ENCODE measurements at regions not wholly inside any gene's neighbourhood (a gene's known extent, or its start where the extent isn't known, plus 50 kb on each side); places are given as distances from the start of the nearest gene placed in this dataset.

- TF ChIP-seq CTCF (IDR thresholded peaks at IDR 0.05) (no peak), POLR2A (IDR thresholded peaks at IDR 0.05) (no peak)
These were observed 298.6 kb upstream of the STT3B start for GRCh38 chr3:31234145-31234544.
